Prostate gland (tissue), 2 donors: ENCODE measurements at regions not wholly inside any gene's neighbourhood (a gene's known extent, or its start where the extent isn't known, plus 50 kb on each side); places are given as distances from the start of the nearest gene placed in this dataset.
A peak's percentile ranks its signal among the peaks of the same experiment; 100 is the strongest.
"Not testable (repeated sequence)": the region's sequence is repeated elsewhere in the genome, so short reads cannot be mapped to it uniquely, and the experiment has no call there.

Source experiments
- DNase-seq: peaks from one replicate; pipeline ENCODE4 v3.0.0-alpha.2; 2019; ENCODE audit warnings: low spot score
- H3K27ac ChIP-seq, 2 donors: fragments of 200-600 bp; sonication (generic); 2 replicates each; pipeline ENCODE4 v1.5.1; 2017 to 2019
- H3K27me3 ChIP-seq: fragments of 200-600 bp; sonication (generic); replicated peaks from 2 replicates; pipeline ENCODE4 v1.5.1; 2019; ENCODE audit not compliant: insufficient read depth
- H3K36me3 ChIP-seq, 2 donors: fragments of 200-600 bp; sonication (generic); 1 replicate in 1 of 2; 2 replicates in 1 of 2; pipeline versions ENCODE4 v1.5.1 to v1.8.1; 2017 to 2019
- H3K4me1 ChIP-seq: fragments of 200-600 bp; sonication (generic); replicated peaks from 2 replicates; pipeline ENCODE4 v1.5.1; 2019
- H3K4me3 ChIP-seq, 2 donors: fragments of 200-600 bp; sonication (generic); 2 replicates each; pipeline ENCODE4 v1.5.1; 2017 to 2019
- H3K9me3 ChIP-seq: fragments of 200-600 bp; sonication (generic); 2 replicates; pipeline ENCODE4 v1.5.1; 2017
- CTCF ChIP-seq, 4 experiments: fragments of 200-600 bp in 2 of 4; fragments of 450-650 bp in 2 of 4; sonication (generic) in 2 of 4; IDR thresholded peaks; 1 replicate in 3 of 4; 2 replicates in 1 of 4; pipeline ENCODE4 v1.5.1; 2016 to 2019; ENCODE audit warnings: antibody characterized with exemption in 4 of 4, mild to moderate bottlenecking in 2 of 4, moderate library complexity in 2 of 4
- POLR2A ChIP-seq: fragments of 450-650 bp; IDR thresholded peaks from one replicate; pipeline ENCODE4 v1.6.1; 2016; ENCODE audit warnings: antibody characterized with exemption, mild to moderate bottlenecking
- POLR2AphosphoS5 ChIP-seq: sonication (generic); formaldehyde crosslinking; IDR thresholded peaks from one replicate; pipeline ENCODE4 v1.6.1; 2017; ENCODE audit warnings: antibody characterized with exemption
- WGBS: methylation state at CpG from one replicate; pipeline ENCODE4 v1.1.5; 2018; 5-methylcytosine and 5-hydroxymethylcytosine counted together
- intact Hi-C: fragments of 100-400 bp; cut with DNase I; formaldehyde crosslinking; loops from one replicate; pipeline ENCODE4 v1.14.2; 2022

GRCh38 chr1:147348592-147348991 is 106.1 kb downstream of the CHD1L start:
- 89% methylated on average over 8 of the region's 8 CpGs for WGBS
- H3K4me3 ChIP-seq, H3K27ac ChIP-seq, H3K9me3 ChIP-seq, H3K4me1 ChIP-seq, DNase-seq, H3K36me3 ChIP-seq, H3K27me3 ChIP-seq, intact Hi-C loops: not testable (repeated sequence)

GRCh38 chr1:147349533-147349932 is 107.0 kb downstream of the CHD1L start:
- 75% methylated on average over 1 of the region's 1 CpG for WGBS
- TF ChIP-seq POLR2A = no peak
- TF ChIP-seq POLR2AphosphoS5 = no peak
- TF ChIP-seq CTCF (IDR thresholded peaks at IDR 0.05) = no peak
- Histone ChIP-seq H3K4me1 (no peaks in the 10 kb centered on the region), H3K27me3 (no peaks in the 10 kb centered on the region), H3K4me3 (no peak overlapping the region), H3K36me3 (no peaks in the 10 kb centered on the region), H3K9me3 (no peaks in the 10 kb centered on the region), H3K27ac (no peak overlapping the region)
- intact Hi-C loops = no loop called here
- DNase-seq = no peak

- Histone ChIP-seq H3K9me3 (no peaks in the 10 kb centered on the region), H3K27me3 (no peaks in the 10 kb centered on the region), H3K4me3 (no peak overlapping the region), H3K27ac (no peak overlapping the region), H3K36me3 (no peaks in the 10 kb centered on the region), H3K4me1 (no peaks in the 10 kb centered on the region)
- 24% methylated on average over 3 of the region's 3 CpGs for WGBS
- intact Hi-C loops = no loop called here
- TF ChIP-seq POLR2A (no peak), POLR2AphosphoS5 (peak; percentile 12), CTCF (IDR thresholded peaks at IDR 0.05) (no peak)
- DNase-seq = no peak
These were observed 108.8 kb downstream of the CHD1L start for GRCh38 chr1:147351140-147351835.

- TF ChIP-seq CTCF (IDR thresholded peaks at IDR 0.05) (no peak), POLR2A (no peak), POLR2AphosphoS5 (no peak)
- intact Hi-C loops = no loop called here
- Histone ChIP-seq H3K27me3 (no peaks in the 10 kb centered on the region), H3K9me3 (no peaks in the 10 kb centered on the region), H3K36me3 (no peaks in the 10 kb centered on the region), H3K4me3 (no peak overlapping the region), H3K4me1 (no peaks in the 10 kb centered on the region), H3K27ac (no peak overlapping the region)
- WGBS = 50% methylated on average over 4 of the region's 4 CpGs
- DNase-seq = no peak
These were observed 135.1 kb downstream of the CHD1L start for GRCh38 chr1:147377263-147378246.

- Histone ChIP-seq H3K36me3 (no peaks in the 10 kb centered on the region), H3K4me1 (no peaks in the 10 kb centered on the region), H3K4me3 (no peak overlapping the region), H3K27ac (no peak overlapping the region), H3K9me3 (no peaks in the 10 kb centered on the region), H3K27me3 (no peaks in the 10 kb centered on the region)
- no peak for TF ChIP-seq POLR2A
- TF ChIP-seq POLR2AphosphoS5 = no peak
- no peak for TF ChIP-seq CTCF (IDR thresholded peaks at IDR 0.05)
- DNase-seq = no peak
- 93% methylated on average over 3 of the region's 3 CpGs for WGBS
- intact Hi-C loops = no loop called here
These were observed 137.4 kb downstream of the CHD1L start for GRCh38 chr1:147379889-147380288.
